Embryonic facial prominence (tissue), 1 donor: ENCODE measurements at regions not wholly inside any gene's neighbourhood (a gene's known extent, or its start where the extent isn't known, plus 50 kb on each side); places are given as distances from the start of the nearest gene placed in this dataset.
"Not testable (repeated sequence)": the region's sequence is repeated elsewhere in the genome, so short reads cannot be mapped to it uniquely, and the experiment has no call there.

Source experiments
- DNase-seq: peaks from one replicate; pipeline ENCODE4 v3.0.0-alpha.2; 2016; ENCODE audit errors: extremely low spot score

DNA sequence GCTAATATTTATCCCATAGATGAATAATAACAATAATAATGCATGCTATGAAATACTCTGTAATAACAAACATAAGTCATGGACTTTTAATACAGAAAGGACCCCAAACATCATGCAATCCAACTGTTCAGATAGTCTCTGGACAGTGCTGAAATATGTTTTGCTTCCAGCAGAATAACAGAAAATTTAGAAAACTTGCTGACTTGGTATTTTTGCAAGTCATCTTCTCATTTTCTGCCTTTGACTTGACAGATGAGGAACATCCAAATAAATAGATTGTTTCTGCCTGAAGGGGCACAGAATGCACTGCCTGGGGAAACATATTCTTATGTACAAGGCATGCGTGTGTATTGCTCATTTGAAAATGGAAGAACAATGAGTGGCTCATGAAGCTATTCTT, 442.4 kb upstream of the GRM7 start:
- DNase-seq = no peak

GRCh38 chr3:6421666-6422445, 439.1 kb upstream of the GRM7 start:
- no peak for DNase-seq

GRCh38 chr3:6425289-6425820, 435.6 kb upstream of the GRM7 start:
- no peak for DNase-seq

- not testable (repeated sequence) for DNase-seq
Measured at GRCh38 chr3:6428276-6428675, 432.6 kb upstream of the GRM7 start.

GRCh38 chr3:6435951-6436350, 425.0 kb upstream of the GRM7 start:
- no peak for DNase-seq

DNA sequence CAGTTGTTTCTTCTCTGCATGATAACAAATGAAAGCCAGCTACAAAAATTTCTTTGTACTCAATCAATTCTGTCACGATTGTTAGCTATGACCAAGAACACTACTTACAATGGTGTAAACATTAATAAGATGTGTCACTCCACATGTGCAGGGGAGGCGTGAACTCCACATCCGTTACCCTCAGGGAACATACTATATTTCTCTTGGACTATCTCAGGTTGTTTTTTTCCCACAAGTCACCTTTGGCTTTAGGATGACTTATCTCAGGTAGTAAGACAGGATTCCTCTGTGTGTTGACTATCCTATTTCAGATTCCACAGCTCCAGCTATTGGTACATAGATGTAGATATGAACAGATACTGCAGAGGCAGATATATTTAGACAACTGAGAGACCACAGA, 423.3 kb upstream of the GRM7 start:
- no peak for DNase-seq

- no peak for DNase-seq
Measured at GRCh38 chr3:6438031-6438430, 422.9 kb upstream of the GRM7 start.

DNA sequence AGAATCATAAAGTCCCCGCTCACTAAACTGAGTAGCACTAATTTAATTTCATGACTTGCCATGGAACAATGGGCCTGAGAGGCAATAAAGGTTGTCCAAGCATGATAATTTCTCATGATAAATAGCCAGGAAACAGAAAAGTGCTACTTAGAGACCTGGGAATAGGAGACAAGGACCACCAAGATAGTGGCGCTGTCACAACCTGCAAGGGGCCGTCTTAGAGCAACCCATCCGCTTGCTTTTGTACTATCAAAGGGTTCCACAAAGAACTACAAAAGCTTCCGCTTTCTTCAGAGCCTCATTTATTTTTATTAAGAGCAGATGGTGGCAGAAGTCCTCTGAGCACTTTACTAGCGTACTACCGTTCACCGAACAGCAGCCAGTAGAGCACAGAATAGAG, 421.7 kb upstream of the GRM7 start:
- DNase-seq = no peak

DNA sequence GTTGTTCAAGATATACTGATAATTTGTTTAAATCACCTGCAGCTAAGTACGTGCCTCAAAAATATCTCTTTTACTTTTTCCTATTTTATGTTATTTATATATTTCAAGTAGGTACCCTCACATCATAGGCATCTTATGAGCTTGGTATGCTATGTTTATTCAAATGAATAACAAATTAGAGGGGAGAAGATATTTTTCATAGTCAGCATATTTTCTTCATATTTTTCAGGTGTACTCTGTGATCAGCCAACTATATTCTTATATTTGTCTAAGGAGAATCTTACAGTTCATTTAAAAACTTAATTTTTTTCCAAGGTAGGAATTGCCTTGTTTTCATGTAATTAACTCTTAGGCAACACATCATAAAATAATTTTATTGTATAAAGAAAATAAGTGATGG, 421.1 kb upstream of the GRM7 start:
- DNase-seq = no peak

DNA sequence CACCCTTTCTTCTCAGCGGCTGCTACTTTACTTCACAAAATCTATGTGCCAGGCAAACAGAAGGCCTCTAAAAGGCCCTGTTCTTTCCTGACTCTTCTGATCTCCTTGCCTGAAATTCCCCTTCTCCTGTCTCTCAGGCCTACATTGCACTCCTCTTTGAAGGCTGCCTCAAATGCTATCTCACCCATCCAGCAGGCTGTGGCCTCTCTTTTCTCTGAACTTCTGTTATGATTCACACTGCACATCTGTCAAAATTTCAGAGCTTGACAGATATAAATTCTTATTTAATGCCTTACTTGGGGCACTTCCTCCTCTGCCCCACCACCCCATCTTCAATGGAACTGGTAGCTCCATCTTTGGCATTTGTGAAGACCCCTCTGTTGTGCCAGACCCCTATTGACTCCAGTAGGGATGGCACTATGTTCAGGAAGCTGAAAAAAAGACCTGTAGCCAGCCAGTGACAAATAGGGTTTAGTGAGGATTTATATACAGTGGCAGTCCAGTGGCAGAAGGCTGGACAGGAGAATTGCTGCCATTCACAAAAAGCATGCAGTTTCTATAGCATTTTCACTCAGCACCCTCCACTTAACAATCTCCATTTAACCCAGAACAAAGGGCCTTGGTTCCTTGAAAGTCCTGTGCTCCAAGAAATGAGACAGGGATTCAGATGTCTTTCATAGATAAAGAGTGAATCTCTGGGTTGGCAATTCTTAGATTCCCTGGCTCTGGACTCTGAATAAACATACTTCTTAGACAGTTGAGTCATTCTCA, 415.8 kb upstream of the GRM7 start:
- DNase-seq = no peak

DNA sequence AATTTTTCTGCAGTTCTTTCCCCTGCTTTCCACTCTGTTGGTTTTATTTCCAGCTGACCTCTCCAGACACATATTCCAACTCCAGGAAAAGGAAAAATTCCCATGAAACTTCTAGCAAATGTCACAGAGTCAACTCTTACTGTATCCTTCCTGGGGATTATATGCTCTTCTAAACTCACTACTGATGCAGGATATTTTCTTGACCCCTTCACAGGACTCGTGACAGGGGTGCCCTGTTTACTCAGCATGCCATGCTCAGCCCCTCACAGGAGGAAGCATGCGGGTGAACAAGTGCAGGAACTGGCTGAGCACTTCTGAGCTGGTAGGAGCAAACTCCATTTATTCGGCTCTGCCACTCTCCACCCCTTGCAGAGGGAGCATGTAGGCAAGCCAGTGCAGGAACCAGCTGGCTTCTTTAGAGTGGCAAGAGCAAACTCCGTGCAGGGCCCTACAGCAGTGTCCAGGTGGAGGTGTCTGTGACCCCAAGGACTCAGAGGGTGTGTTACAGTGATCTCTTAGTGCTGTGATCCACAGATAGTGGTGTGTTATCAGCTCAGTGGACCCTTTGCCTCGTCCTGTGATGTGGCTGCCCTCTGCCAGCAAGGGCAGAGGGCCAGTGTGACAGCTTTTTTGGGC, 413.6 kb upstream of the GRM7 start:
- no peak for DNase-seq

- DNase-seq = no peak
Measured at GRCh38 chr3:6448011-6448410, 412.9 kb upstream of the GRM7 start.

DNA sequence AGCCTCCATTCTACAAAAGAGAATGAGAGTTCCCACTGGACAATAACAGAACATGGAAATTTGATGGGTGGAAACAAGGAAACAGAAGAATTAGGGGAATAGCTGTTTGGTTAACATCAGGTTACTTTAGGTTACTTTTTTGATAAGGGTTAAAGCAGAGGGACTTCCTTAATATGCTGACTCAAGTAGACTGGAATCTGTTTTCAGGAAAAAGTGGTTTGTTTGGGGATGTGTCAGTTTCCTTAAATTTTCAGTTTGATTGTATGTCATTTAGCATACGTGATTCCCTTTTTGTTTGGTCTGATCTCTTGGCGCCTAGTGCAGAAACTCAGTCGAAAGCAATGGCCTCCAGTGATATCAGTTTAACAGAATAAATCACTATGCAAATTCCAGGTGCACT, 411.8 kb upstream of the GRM7 start:
- DNase-seq = no peak

- DNase-seq = no peak
Measured at GRCh38 chr3:6452974-6453373, 407.9 kb upstream of the GRM7 start.

GRCh38 chr3:6455031-6455430, 405.9 kb upstream of the GRM7 start:
- DNase-seq = no peak

DNA sequence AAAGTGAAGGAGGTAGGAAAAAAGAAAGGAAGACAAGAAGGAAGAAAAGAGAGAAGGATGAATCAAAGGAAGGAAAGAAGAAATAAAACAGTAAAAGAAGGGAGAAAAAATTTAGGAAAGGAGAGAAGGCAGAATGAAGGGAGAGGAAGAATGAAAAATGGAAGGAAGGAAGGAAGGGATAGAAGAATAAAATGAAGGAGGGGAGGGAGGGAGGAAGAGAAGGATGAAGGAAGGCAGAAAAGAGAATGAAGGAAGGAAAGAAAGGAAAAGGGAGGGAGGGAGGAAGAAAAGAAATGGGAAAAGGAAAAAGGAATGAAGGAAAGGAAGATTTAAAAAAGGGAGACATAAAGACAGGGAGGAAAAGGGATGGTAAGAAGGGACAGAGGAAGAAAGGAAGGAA, 393.7 kb upstream of the GRM7 start:
- DNase-seq = no peak

- DNase-seq = no peak
Measured at GRCh38 chr3:6468589-6468988, 392.3 kb upstream of the GRM7 start.

DNA sequence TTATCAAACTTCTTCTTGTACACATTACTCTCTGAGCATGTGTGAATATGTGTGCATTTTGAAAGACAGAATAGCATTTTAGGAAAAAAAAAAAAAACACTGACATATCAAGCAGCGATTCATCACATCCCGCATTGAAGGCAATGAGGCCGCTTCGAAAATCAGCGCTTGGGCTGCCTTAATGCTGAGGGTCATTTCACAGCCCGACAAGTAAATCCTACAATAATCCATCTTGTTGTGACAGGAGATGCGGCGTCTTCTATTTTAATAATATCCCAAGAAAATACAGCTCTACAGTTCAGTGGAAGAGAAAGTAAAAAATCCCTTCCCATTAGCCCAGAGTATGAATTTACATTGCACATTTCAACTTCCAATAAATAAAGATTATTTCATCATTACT, 389.2 kb upstream of the GRM7 start:
- no peak for DNase-seq

- not testable (repeated sequence) for DNase-seq
Measured at GRCh38 chr3:6490487-6491327, 370.2 kb upstream of the GRM7 start.

- no peak for DNase-seq
Measured at GRCh38 chr3:6491768-6492167, 369.1 kb upstream of the GRM7 start.

- DNase-seq = no peak
Measured at GRCh38 chr3:6492306-6492705, 368.6 kb upstream of the GRM7 start.

- not testable (repeated sequence) for DNase-seq
Measured at GRCh38 chr3:6498944-6499343, 362.0 kb upstream of the GRM7 start.
